GM12878 (cell line): ENCODE measurements at regions not wholly inside any gene's neighbourhood (a gene's known extent, or its start where the extent isn't known, plus 50 kb on each side); places are given as distances from the start of the nearest gene placed in this dataset.

ENCODE experiments used
- ATAC-seq: fragments of 200-7000 bp; cut with Tn5 transposase; 3 replicates; pipeline ENCODE4 v1.9.1; 2020; ENCODE audit warnings: mild to moderate bottlenecking, moderate library complexity
- BruUV-seq: library from RNA; stranded (reverse); fragments of 400-500 nt; replicated peaks from 2 replicates; lab custom pipeline; 2021; lab: Mats Ljungman, UMichigan
- CTCF ChIA-PET: fragments of 300-600 bp; sonication (Branson Sonifier 250); formaldehyde crosslinking; extraction: SDS; loops from one replicate; lab custom pipeline; 2021; ENCODE audit warnings: inconsistent platforms; lab: Yijun Ruan, JAX
- POLR2A ChIA-PET: fragments of 350-600 bp; formaldehyde crosslinking; extraction: SDS; loops from one replicate; lab custom pipeline; 2021; ENCODE audit warnings: inconsistent platforms; lab: Charles Lee
- RAD21 ChIA-PET: fragments of 300-600 bp; sonication (Branson Sonifier 250); formaldehyde crosslinking; loops from one replicate; lab custom pipeline; 2023; ENCODE audit warnings: antibody characterized with exemption; ENCODE audit not compliant: unreplicated experiment; lab: Charles Lee
- SMC1A ChIA-PET: fragments of 300-600 bp; sonication (Branson Sonifier 250); formaldehyde crosslinking; loops from one replicate; lab custom pipeline; 2023; ENCODE audit not compliant: unreplicated experiment, uncharacterized antibody; lab: Charles Lee
- DNase-seq: peaks from one replicate; pipeline ENCODE4 v3.0.0-alpha.2; 2011; ENCODE audit warnings: low read depth, low spot score
- FAIRE-seq: peaks from 3 replicates; lab custom pipeline; 2011; peaks lifted over from hg19 to GRCh38; lab: Jason Lieb, UNC
- H2AFZ ChIP-seq: 2 replicates; pipeline ENCODE4 v1.6.0; 2011; ENCODE audit warnings: low read depth, low read length, control low read depth; ENCODE audit not compliant: control insufficient read depth
- H3K27ac ChIP-seq: 2 replicates; pipeline ENCODE4 v1.5.1; 2011; ENCODE audit warnings: control low read depth; ENCODE audit not compliant: control insufficient read depth, insufficient read depth
- H3K27me3 ChIP-seq, 2 experiments: replicated peaks in 1 of 2; 2 replicates each; pipeline versions ENCODE4 v1.6.0 to v1.6.1; 2011; ENCODE audit warnings: low read length in 1 of 2; ENCODE audit not compliant: control insufficient read depth in 2 of 2, insufficient read depth in 2 of 2
- H3K36me3 ChIP-seq, 2 experiments: 2 replicates each; pipeline ENCODE4 v1.5.1; 2011; ENCODE audit warnings: low read length in 1 of 2; ENCODE audit not compliant: control insufficient read depth in 2 of 2, insufficient read depth in 2 of 2
- H3K4me1 ChIP-seq: 2 replicates; pipeline ENCODE4 v1.6.1; 2011; ENCODE audit warnings: mild to moderate bottlenecking, low read length, moderate library complexity, mixed read lengths; ENCODE audit not compliant: control insufficient read depth, insufficient read depth
- H3K4me2 ChIP-seq: 2 replicates; pipeline ENCODE4 v1.6.0; 2011; ENCODE audit warnings: control low read depth; ENCODE audit not compliant: control insufficient read depth, insufficient read depth
- H3K4me3 ChIP-seq: fragments of 200-600 bp; sonication (generic); 2 replicates; pipeline ENCODE4 v1.5.1; 2016
- H3K79me2 ChIP-seq: 2 replicates; pipeline ENCODE4 v1.6.0; 2011; ENCODE audit warnings: low read length; ENCODE audit not compliant: control insufficient read depth, insufficient read depth
- H3K9ac ChIP-seq: 2 replicates; pipeline ENCODE4 v1.8.0; 2011; ENCODE audit warnings: low read length, control low read depth, mixed read lengths; ENCODE audit not compliant: control insufficient read depth, insufficient read depth
- H3K9me3 ChIP-seq: replicated peaks from 3 replicates; pipeline ENCODE4 v1.5.1; 2011; ENCODE audit warnings: mild to moderate bottlenecking, low read length; ENCODE audit not compliant: control insufficient read depth, insufficient read depth
- H4K20me1 ChIP-seq: 2 replicates; pipeline ENCODE4 v1.6.0; 2011; ENCODE audit not compliant: control insufficient read depth, insufficient read depth
- BCL11A ChIP-seq: IDR thresholded peaks from 2 replicates; pipeline ENCODE4 v1.6.1; 2011; ENCODE audit warnings: low read depth, low read length
- CBX5 ChIP-seq: sonication (generic); IDR thresholded peaks from 2 replicates; pipeline ENCODE4 v1.6.1; 2016; ENCODE audit warnings: low read depth, moderate library complexity, mild to moderate bottlenecking, inconsistent platforms
- CREB1 ChIP-seq: IDR thresholded peaks from 2 replicates; pipeline ENCODE4 v1.6.1; 2012; ENCODE audit warnings: low read depth, mild to moderate bottlenecking, inconsistent platforms
- DPF2 ChIP-seq: fragments of 450-650 bp; IDR thresholded peaks from 2 replicates; pipeline ENCODE4 v1.6.1; 2017; ENCODE audit warnings: mild to moderate bottlenecking
- EED ChIP-seq: sonication (generic); IDR thresholded peaks from 2 replicates; pipeline ENCODE4 v1.6.1; 2016; ENCODE audit warnings: antibody characterized with exemption, low read depth
- FOXM1 ChIP-seq: IDR thresholded peaks from 2 replicates; pipeline ENCODE4 v1.6.1; 2012; ENCODE audit warnings: low read depth, mild to moderate bottlenecking, inconsistent platforms, low read length, moderate library complexity
- IKZF1 ChIP-seq: fragments of 450-650 bp; conservative IDR thresholded peaks from 2 replicates; pipeline ENCODE4 v1.6.1; 2017; ENCODE audit warnings: antibody characterized with exemption, mild to moderate bottlenecking
- JUNB ChIP-seq: IDR thresholded peaks from 2 replicates; pipeline ENCODE4 v1.6.1; 2016; ENCODE audit warnings: antibody characterized with exemption, mild to moderate bottlenecking
- MEF2A ChIP-seq: IDR thresholded peaks from 2 replicates; pipeline ENCODE4 v1.6.1; 2011; ENCODE audit warnings: low read depth, mild to moderate bottlenecking, low read length, moderate library complexity; ENCODE audit not compliant: insufficient read depth
- MTA2 ChIP-seq: fragments of 450-650 bp; IDR thresholded peaks from 2 replicates; pipeline ENCODE4 v1.6.1; 2016; ENCODE audit warnings: low read depth, mild to moderate bottlenecking, moderate library complexity
- POU2F2 ChIP-seq: IDR thresholded peaks from 3 replicates; pipeline ENCODE4 v1.6.1; 2011; ENCODE audit warnings: low read depth, mild to moderate bottlenecking, low read length, borderline replicate concordance
- PRDM15 ChIP-seq: fragments of 450-650 bp; formaldehyde crosslinking; IDR thresholded peaks from 2 replicates; pipeline ENCODE4 v1.4.0; 2020; ENCODE audit warnings: mild to moderate bottlenecking, moderate library complexity
- RELA ChIP-seq: fragments of 450-650 bp; IDR thresholded peaks from 2 replicates; pipeline ENCODE4 v1.8.0; 2014; ENCODE audit warnings: borderline replicate concordance; ENCODE audit not compliant: partially characterized antibody
- SRF ChIP-seq, 2 experiments: IDR thresholded peaks; 2 replicates each; pipeline ENCODE4 v1.6.1; 2011; ENCODE audit warnings: low read depth in 2 of 2, low read length in 2 of 2, mild to moderate bottlenecking in 1 of 2, moderate library complexity in 1 of 2
- STAT1 ChIP-seq: fragments of 450-650 bp; conservative IDR thresholded peaks from 2 replicates; pipeline ENCODE4 v1.6.1; 2014; ENCODE audit warnings: antibody characterized with exemption, mild to moderate bottlenecking
- TCF7 ChIP-seq: IDR thresholded peaks from 2 replicates; pipeline ENCODE4 v1.6.1; 2014; ENCODE audit warnings: antibody characterized with exemption, borderline replicate concordance
- YY1 ChIP-seq: IDR thresholded peaks from 2 replicates; pipeline ENCODE4 v1.6.1; 2011; ENCODE audit warnings: low read depth, mild to moderate bottlenecking, low read length
- WGBS: methylation state at CpG from one replicate; pipeline ENCODE4 v1.1.6; 2016; ENCODE audit warnings: low lambda C conversion rate; ENCODE audit not compliant: insufficient replicate concordance, insufficient coverage; ENCODE audit errors: missing lambda C conversion rate; 5-methylcytosine and 5-hydroxymethylcytosine counted together
- in situ Hi-C: fragments of 300-500 bp; cut with MboI; formaldehyde crosslinking; loops from 9 replicates; pipeline ENCODE4 v1.14.3; 2018; ENCODE audit warnings: mixed read lengths
- intact Hi-C: fragments of 100-400 bp; cut with micrococcal nuclease; formaldehyde crosslinking; loops from one replicate; pipeline ENCODE4 v1.14.2; 2022; ENCODE audit not compliant: unreplicated experiment
- TF ChIP-seq, protein P1 (sequence below): IDR thresholded peaks from 2 replicates; pipeline ENCODE4 v1.6.1; 2012; ENCODE audit warnings: low read length, inconsistent platforms
- TF ChIP-seq, protein P2 (sequence below): fragments of 450-650 bp; IDR thresholded peaks from 2 replicates; pipeline ENCODE4 v1.6.1; 2017; ENCODE audit warnings: low read depth, mild to moderate bottlenecking, moderate library complexity

- SMC1A ChIA-PET, result interaction anchor here (0.7 to 2.4 kb wide), 6 partner anchors 17 to 237 kb away, joined by 3 to 16 read pairs (median 4); no protein-coding TSS in a partner anchor
- no peaks in the 10 kb centered on the region for H4K20me1 ChIP-seq
- H3K27me3 ChIP-seq, result no peaks in the 10 kb centered on the region
- FAIRE-seq (no peak), DNase-seq (peak; percentile 57), ATAC-seq (peak; percentile 79)
- H3K27ac ChIP-seq, result no peak overlapping the region
- no peaks in the 10 kb centered on the region for H3K79me2 ChIP-seq
- H3K4me3 ChIP-seq, result no peak overlapping the region
- peaks cover 42% of the 10 kb centered on the region for H3K4me1 ChIP-seq
- intact Hi-C loops, result loop anchor here (2.0 to 10.0 kb wide), 4 partner anchors 40 to 598 kb away; no protein-coding TSS in a partner anchor
- WGBS, result 8% methylated on average over 2 of the region's 2 CpGs
- no peak overlapping the region for H3K9ac ChIP-seq
- POLR2A ChIA-PET, result interaction anchor here (1.1 kb wide), 2 partner anchors 16 to 139 kb away, joined by 3 to 4 read pairs; no protein-coding TSS in a partner anchor
- RAD21 ChIA-PET, result interaction anchor here (0.6 to 2.0 kb wide), 10 partner anchors 14 to 705 kb away, joined by 3 to 7 read pairs (median 4); partner anchors contain the start of gene SHQ1
- no peak overlapping the region for H2AFZ ChIP-seq
- H3K4me2 ChIP-seq, result no peak overlapping the region
- no peaks in the 10 kb centered on the region for H3K36me3 ChIP-seq
- no TSS peak for BruUV-seq
- in situ Hi-C loops, result no loop called here
- H3K9me3 ChIP-seq, result no peaks in the 10 kb centered on the region
- CTCF ChIA-PET, result interaction anchor here (0.8 to 3.5 kb wide), 6 partner anchors 17 to 726 kb away, joined by 3 to 27 read pairs (median 4); no protein-coding TSS in a partner anchor
- TF ChIP-seq EED (peak; percentile 79), SRF (IDR thresholded peaks at IDR 0.05; ENCODE audit: low read depth in 2 of 2, low read length in 2 of 2) (peak in 1 of 2 experiments; percentile 71; a peak in 1 of 4 replicates), STAT1 (no peak), FOXM1 (peak; percentile 79; the same call in 1 of the 2 replicates), MTA2 (peak; percentile 94), POU2F2 (0 out of 3 replicates have a peak, but pooled peaks have one; percentile 29), DPF2 (peak; percentile 70), CREB1 (no peak), YY1 (0 out of 2 replicates have a peak, but pooled peaks have one; percentile 15), TCF7 (peak; percentile 79), RELA (peak; percentile 58), CBX5 (0 out of 2 replicates have a peak, but pooled peaks have one; percentile 39), PRDM15 (CRISPR knock-in tag) (no peak), IKZF1 (peak; percentile 67; the same call in 1 of the 2 replicates), BCL11A (peak; percentile 82), JUNB (peak; percentile 62), MEF2A (0 out of 2 replicates have a peak, but pooled peaks have one; percentile 51)
- TF ChIP-seq, protein P1, sequence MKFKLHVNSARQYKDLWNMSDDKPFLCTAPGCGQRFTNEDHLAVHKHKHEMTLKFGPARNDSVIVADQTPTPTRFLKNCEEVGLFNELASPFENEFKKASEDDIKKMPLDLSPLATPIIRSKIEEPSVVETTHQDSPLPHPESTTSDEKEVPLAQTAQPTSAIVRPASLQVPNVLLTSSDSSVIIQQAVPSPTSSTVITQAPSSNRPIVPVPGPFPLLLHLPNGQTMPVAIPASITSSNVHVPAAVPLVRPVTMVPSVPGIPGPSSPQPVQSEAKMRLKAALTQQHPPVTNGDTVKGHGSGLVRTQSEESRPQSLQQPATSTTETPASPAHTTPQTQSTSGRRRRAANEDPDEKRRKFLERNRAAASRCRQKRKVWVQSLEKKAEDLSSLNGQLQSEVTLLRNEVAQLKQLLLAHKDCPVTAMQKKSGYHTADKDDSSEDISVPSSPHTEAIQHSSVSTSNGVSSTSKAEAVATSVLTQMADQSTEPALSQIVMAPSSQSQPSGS, result peak; percentile 62; the same call in 1 of the 2 replicates
- TF ChIP-seq, protein P2, sequence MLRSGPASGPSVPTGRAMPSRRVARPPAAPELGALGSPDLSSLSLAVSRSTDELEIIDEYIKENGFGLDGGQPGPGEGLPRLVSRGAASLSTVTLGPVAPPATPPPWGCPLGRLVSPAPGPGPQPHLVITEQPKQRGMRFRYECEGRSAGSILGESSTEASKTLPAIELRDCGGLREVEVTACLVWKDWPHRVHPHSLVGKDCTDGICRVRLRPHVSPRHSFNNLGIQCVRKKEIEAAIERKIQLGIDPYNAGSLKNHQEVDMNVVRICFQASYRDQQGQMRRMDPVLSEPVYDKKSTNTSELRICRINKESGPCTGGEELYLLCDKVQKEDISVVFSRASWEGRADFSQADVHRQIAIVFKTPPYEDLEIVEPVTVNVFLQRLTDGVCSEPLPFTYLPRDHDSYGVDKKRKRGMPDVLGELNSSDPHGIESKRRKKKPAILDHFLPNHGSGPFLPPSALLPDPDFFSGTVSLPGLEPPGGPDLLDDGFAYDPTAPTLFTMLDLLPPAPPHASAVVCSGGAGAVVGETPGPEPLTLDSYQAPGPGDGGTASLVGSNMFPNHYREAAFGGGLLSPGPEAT, result peak; percentile 61
These were observed 165.3 kb downstream of the SHQ1 start for GRCh38 chr3:72682936-72683452.
